Dermis blood vessel endothelial cell (primary cell): ENCODE measurements at regions not wholly inside any gene's neighbourhood (a gene's known extent, or its start where the extent isn't known, plus 50 kb on each side); places are given as distances from the start of the nearest gene placed in this dataset.
"Not testable (repeated sequence)": the region's sequence is repeated elsewhere in the genome, so short reads cannot be mapped to it uniquely, and the experiment has no call there.

Experiments used
- DNase-seq: peaks from one replicate; pipeline ENCODE4 v3.0.0; 2010

- DNase-seq, result no peak
Measured at GRCh38 chr20:47441774-47442150, 59.9 kb upstream of the NCOA3 start.

- DNase-seq, result not testable (repeated sequence)
Measured at GRCh38 chr20:47443060-47443459, 58.6 kb upstream of the NCOA3 start.

- DNase-seq, result no peak
Measured at GRCh38 chr20:47444584-47444983, 57.1 kb upstream of the NCOA3 start.

- no peak for DNase-seq
Measured at GRCh38 chr20:47445291-47445690, 56.4 kb upstream of the NCOA3 start.

- not testable (repeated sequence) for DNase-seq
Measured at GRCh38 chr20:47447350-47448296, 54.1 kb upstream of the NCOA3 start.

GRCh38 chr20:47448429-47448828, 53.3 kb upstream of the NCOA3 start:
- DNase-seq, result no peak

- no peak for DNase-seq
Measured at GRCh38 chr20:47451602-47451904, 50.1 kb upstream of the NCOA3 start.
